Gastroesophageal sphincter (tissue), 4 donors: ENCODE measurements at regions not wholly inside any gene's neighbourhood (a gene's known extent, or its start where the extent isn't known, plus 50 kb on each side); places are given as distances from the start of the nearest gene placed in this dataset.

Experiments
- ATAC-seq: fragments of 150-250 bp; one replicate; pipeline ENCODE4 v1.9.1; 2016; ENCODE audit warnings: mild to moderate bottlenecking, moderate library complexity
- H3K27ac ChIP-seq, 4 donors: fragments of 200-600 bp; sonication (generic) in 3 of 4; 1 replicate in 3 of 4; 2 replicates in 1 of 4; pipeline ENCODE4 v1.5.1; 2016 to 2019
- H3K27me3 ChIP-seq: fragments of 200-600 bp; sonication (generic); one replicate; pipeline ENCODE4 v1.5.1; 2019
- H3K36me3 ChIP-seq, 2 donors: fragments of 200-600 bp; sonication (generic); one replicate each; pipeline ENCODE4 v1.5.1; 2019; ENCODE audit warnings: control low read depth in 1 of 2
- H3K4me1 ChIP-seq, 3 donors: fragments of 200-600 bp; sonication (generic); 1 replicate in 2 of 3; 2 replicates in 1 of 3; pipeline ENCODE4 v1.5.1; 2016 to 2019; ENCODE audit warnings: control low read depth in 2 of 3
- H3K4me3 ChIP-seq, 2 donors: fragments of 200-600 bp; sonication (generic); one replicate each; pipeline ENCODE4 v1.5.1; 2019; ENCODE audit warnings: mild to moderate bottlenecking in 1 of 2, moderate library complexity in 1 of 2
- H3K9me3 ChIP-seq, 3 donors: fragments of 200-600 bp; sonication (generic); one replicate each; pipeline ENCODE4 v1.5.1; 2017 to 2019; ENCODE audit warnings: control low read depth in 2 of 3
- CTCF ChIP-seq, 4 experiments: fragments of 200-600 bp in 2 of 4; fragments of 450-650 bp in 2 of 4; sonication (generic) in 1 of 4; IDR thresholded peaks; one replicate each; pipeline ENCODE4 v1.5.1; 2017 to 2019; ENCODE audit warnings: antibody characterized with exemption in 4 of 4, mild to moderate bottlenecking in 2 of 4, moderate library complexity in 2 of 4
- EP300 ChIP-seq: sonication (generic); formaldehyde crosslinking; IDR thresholded peaks from one replicate; pipeline ENCODE4 v1.6.1; 2017; ENCODE audit warnings: antibody characterized with exemption, mild to moderate bottlenecking
- POLR2A ChIP-seq, 2 donors: fragments of 450-650 bp; IDR thresholded peaks; one replicate each; pipeline ENCODE4 v1.6.1; 2017; ENCODE audit warnings: antibody characterized with exemption in 2 of 2, mild to moderate bottlenecking in 2 of 2, moderate library complexity in 1 of 2
- POLR2AphosphoS5 ChIP-seq: sonication (generic); formaldehyde crosslinking; IDR thresholded peaks from one replicate; pipeline ENCODE4 v1.6.1; 2017; ENCODE audit warnings: antibody characterized with exemption
- WGBS, 2 donors: methylation state at CpG; one replicate each; pipeline ENCODE4 v1.1.5; 2018; ENCODE audit warnings: low coverage in 1 of 2; 5-methylcytosine and 5-hydroxymethylcytosine counted together

GRCh38 chr10:64093304-64093703, 572.1 kb downstream of the REEP3 start:
- H3K36me3 ChIP-seq, result no peaks in the 10 kb centered on the region
- H3K4me1 ChIP-seq, result no peaks in the 10 kb centered on the region
- H3K27me3 ChIP-seq, result no peaks in the 10 kb centered on the region
- 55 to 69% methylated on average over 3 of the region's 3 CpGs for WGBS, 2 donors
- ATAC-seq, result no peak
- TF ChIP-seq POLR2AphosphoS5 (no peak), POLR2A (IDR thresholded peaks at IDR 0.05) (no peak), EP300 (no peak), CTCF (IDR thresholded peaks at IDR 0.05) (no peak)
- no peaks in the 10 kb centered on the region for H3K9me3 ChIP-seq
- no peak overlapping the region for H3K4me3 ChIP-seq
- no peak overlapping the region for H3K27ac ChIP-seq

GRCh38 chr10:64093946-64094535, 572.8 kb downstream of the REEP3 start:
- Histone ChIP-seq H3K27me3 (no peaks in the 10 kb centered on the region), H3K4me3 (no peak overlapping the region), H3K27ac (no peak overlapping the region), H3K4me1 (no peaks in the 10 kb centered on the region), H3K9me3 (no peaks in the 10 kb centered on the region), H3K36me3 (no peaks in the 10 kb centered on the region)
- WGBS, 2 donors, result 74 to 76% methylated on average over 3 of the region's 3 CpGs
- TF ChIP-seq POLR2A (IDR thresholded peaks at IDR 0.05) (no peak), CTCF (IDR thresholded peaks at IDR 0.05) (no peak), EP300 (no peak), POLR2AphosphoS5 (no peak)
- ATAC-seq, result no peak

GRCh38 chr10:64096941-64097340, 575.7 kb downstream of the REEP3 start:
- no peaks in the 10 kb centered on the region for H3K36me3 ChIP-seq
- H3K27me3 ChIP-seq, result no peaks in the 10 kb centered on the region
- no peak for ATAC-seq
- H3K27ac ChIP-seq, result no peak overlapping the region
- no peaks in the 10 kb centered on the region for H3K4me1 ChIP-seq
- WGBS, 2 donors, result 74 to 81% methylated on average over 2 to 4 of the region's 4 CpGs
- H3K9me3 ChIP-seq, result no peaks in the 10 kb centered on the region
- H3K4me3 ChIP-seq, result no peak overlapping the region
- TF ChIP-seq POLR2AphosphoS5 (no peak), EP300 (no peak), CTCF (IDR thresholded peaks at IDR 0.05) (no peak), POLR2A (IDR thresholded peaks at IDR 0.05) (no peak)

- 83 to 91% methylated on average over 9 of the region's 9 CpGs for WGBS, 2 donors
- H3K36me3 ChIP-seq, result no peaks in the 10 kb centered on the region
- no peak for ATAC-seq
- no peaks in the 10 kb centered on the region for H3K4me1 ChIP-seq
- H3K27ac ChIP-seq, result no peak overlapping the region
- TF ChIP-seq EP300 (no peak), POLR2AphosphoS5 (no peak), POLR2A (IDR thresholded peaks at IDR 0.05) (no peak), CTCF (IDR thresholded peaks at IDR 0.05) (no peak)
- H3K27me3 ChIP-seq, result no peaks in the 10 kb centered on the region
- no peaks in the 10 kb centered on the region for H3K9me3 ChIP-seq
- H3K4me3 ChIP-seq, result no peak overlapping the region
Measured at GRCh38 chr10:64097391-64098122, 576.4 kb downstream of the REEP3 start.

GRCh38 chr10:64098994-64099393, 577.8 kb downstream of the REEP3 start:
- no peaks in the 10 kb centered on the region for H3K9me3 ChIP-seq
- H3K4me1 ChIP-seq, result no peaks in the 10 kb centered on the region
- no peaks in the 10 kb centered on the region for H3K27me3 ChIP-seq
- WGBS, 2 donors, result 90 to 100% methylated on average over 1 of the region's 1 CpG
- no peak overlapping the region for H3K27ac ChIP-seq
- no peak overlapping the region for H3K4me3 ChIP-seq
- no peaks in the 10 kb centered on the region for H3K36me3 ChIP-seq
- no peak for ATAC-seq
- TF ChIP-seq CTCF (IDR thresholded peaks at IDR 0.05), result no peak
- TF ChIP-seq EP300, result no peak
- TF ChIP-seq POLR2A (IDR thresholded peaks at IDR 0.05), result no peak
